ENCODE measurements at regions not wholly inside any gene's neighbourhood (a gene's known extent, or its start where the extent isn't known, plus 50 kb on each side); places are given as distances from the start of the nearest gene placed in this dataset.

DNA sequence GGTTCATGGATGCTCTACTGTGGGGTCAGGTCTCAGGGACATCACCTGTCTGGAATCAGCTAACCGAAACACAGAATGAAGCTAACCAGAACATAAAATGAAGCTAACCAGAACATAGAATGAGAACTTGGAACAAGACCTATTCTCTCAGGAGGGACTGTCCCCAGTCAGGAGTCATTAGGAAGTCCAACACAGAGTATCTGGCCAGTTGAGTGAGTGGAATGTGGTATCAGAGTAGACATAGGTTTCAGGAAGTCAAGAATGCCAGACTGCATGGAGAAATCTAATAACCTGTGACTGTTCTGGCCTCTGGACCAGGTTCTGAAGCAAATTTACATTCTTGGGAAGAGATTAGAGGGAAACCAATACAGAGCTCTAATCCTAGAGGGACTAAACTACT is 609.6 kb downstream of the PRELID2 start:
- TF ChIP-seq, protein P1, sequence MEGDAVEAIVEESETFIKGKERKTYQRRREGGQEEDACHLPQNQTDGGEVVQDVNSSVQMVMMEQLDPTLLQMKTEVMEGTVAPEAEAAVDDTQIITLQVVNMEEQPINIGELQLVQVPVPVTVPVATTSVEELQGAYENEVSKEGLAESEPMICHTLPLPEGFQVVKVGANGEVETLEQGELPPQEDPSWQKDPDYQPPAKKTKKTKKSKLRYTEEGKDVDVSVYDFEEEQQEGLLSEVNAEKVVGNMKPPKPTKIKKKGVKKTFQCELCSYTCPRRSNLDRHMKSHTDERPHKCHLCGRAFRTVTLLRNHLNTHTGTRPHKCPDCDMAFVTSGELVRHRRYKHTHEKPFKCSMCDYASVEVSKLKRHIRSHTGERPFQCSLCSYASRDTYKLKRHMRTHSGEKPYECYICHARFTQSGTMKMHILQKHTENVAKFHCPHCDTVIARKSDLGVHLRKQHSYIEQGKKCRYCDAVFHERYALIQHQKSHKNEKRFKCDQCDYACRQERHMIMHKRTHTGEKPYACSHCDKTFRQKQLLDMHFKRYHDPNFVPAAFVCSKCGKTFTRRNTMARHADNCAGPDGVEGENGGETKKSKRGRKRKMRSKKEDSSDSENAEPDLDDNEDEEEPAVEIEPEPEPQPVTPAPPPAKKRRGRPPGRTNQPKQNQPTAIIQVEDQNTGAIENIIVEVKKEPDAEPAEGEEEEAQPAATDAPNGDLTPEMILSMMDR (IDR thresholded peaks at IDR 0.05; ENCODE audit: borderline replicate concordance, extremely low read depth, low read length, poor library complexity, severe bottlenecking) = no peak
- no peak for TF ChIP-seq EZH2 (IDR thresholded peaks at IDR 0.05; ENCODE audit: borderline replicate concordance, low read depth, low read length, severe bottlenecking)
